AG04450 (cell line): ENCODE measurements at regions not wholly inside any gene's neighbourhood (a gene's known extent, or its start where the extent isn't known, plus 50 kb on each side); places are given as distances from the start of the nearest gene placed in this dataset.

Experiments
- CTCF ChIA-PET: fragments of 300-600, 350-600 bp; formaldehyde crosslinking; extraction: SDS; loops from one replicate; lab custom pipeline; 2022; ENCODE audit warnings: antibody characterized with exemption, inconsistent platforms; lab: Charles Lee
- POLR2A ChIA-PET: fragments of 350-600 bp; formaldehyde crosslinking; extraction: SDS; loops from one replicate; lab custom pipeline; 2021; ENCODE audit warnings: antibody characterized with exemption, inconsistent platforms; lab: Yijun Ruan, JAX
- DNase-seq: peaks from one replicate; pipeline ENCODE4 v3.0.0-alpha.2; 2011; ENCODE audit warnings: low read depth, low spot score
- H3K27ac ChIP-seq: one replicate; pipeline ENCODE4 v1.5.1; 2012; ENCODE audit warnings: low read depth, low read length, control low read depth
- H3K27me3 ChIP-seq: one replicate; pipeline ENCODE4 v1.6.0; 2012; ENCODE audit warnings: low read length; ENCODE audit not compliant: control insufficient read depth, insufficient read depth
- H3K4me3 ChIP-seq: 2 replicates; pipeline ENCODE4 v1.5.1; 2011; ENCODE audit warnings: mild to moderate bottlenecking, low read depth, low read length, control low read depth
- H3K9me3 ChIP-seq: 2 replicates; pipeline ENCODE4 v1.5.1; 2012; ENCODE audit warnings: low read length; ENCODE audit not compliant: control insufficient read depth, insufficient read depth
- CTCF ChIP-seq: IDR thresholded peaks from 2 replicates; pipeline ENCODE4 v1.5.1; 2011; ENCODE audit warnings: low read depth, low read length, control low read depth, inconsistent platforms

- no peak for DNase-seq
- no peak overlapping the region for H3K27ac ChIP-seq
- H3K4me3 ChIP-seq = no peak overlapping the region
- no peaks in the 10 kb centered on the region for H3K9me3 ChIP-seq
- POLR2A ChIA-PET = no interaction called here
- CTCF ChIA-PET = no interaction called here
- no peaks in the 10 kb centered on the region for H3K27me3 ChIP-seq
- no peak for TF ChIP-seq CTCF
These were observed 613.5 kb downstream of the REEP3 start for GRCh38 chr10:64134676-64135075.

GRCh38 chr10:64142395-64142794 lies 621.2 kb downstream of the REEP3 start:
- ChIA-PET POLR2A (no interaction called here), CTCF (no interaction called here)
- H3K9me3 ChIP-seq = no peaks in the 10 kb centered on the region
- no peaks in the 10 kb centered on the region for H3K27me3 ChIP-seq
- no peak overlapping the region for H3K4me3 ChIP-seq
- no peak for DNase-seq
- no peak for TF ChIP-seq CTCF
- H3K27ac ChIP-seq = no peak overlapping the region

- Histone ChIP-seq H3K4me3 (no peak overlapping the region), H3K27ac (no peak overlapping the region), H3K27me3 (no peaks in the 10 kb centered on the region), H3K9me3 (no peaks in the 10 kb centered on the region)
- CTCF ChIA-PET = no interaction called here
- no peak for TF ChIP-seq CTCF
- no peak for DNase-seq
- POLR2A ChIA-PET = no interaction called here
These were observed 627.4 kb downstream of the REEP3 start for GRCh38 chr10:64148607-64149006.

- no peak overlapping the region for H3K4me3 ChIP-seq
- DNase-seq = no peak
- no peaks in the 10 kb centered on the region for H3K9me3 ChIP-seq
- TF ChIP-seq CTCF = no peak
- ChIA-PET CTCF (no interaction called here), POLR2A (no interaction called here)
- H3K27me3 ChIP-seq = no peaks in the 10 kb centered on the region
- no peak overlapping the region for H3K27ac ChIP-seq
These were observed 635.0 kb downstream of the REEP3 start for GRCh38 chr10:64156166-64156565.

- no peak for TF ChIP-seq CTCF
- no peak overlapping the region for H3K4me3 ChIP-seq
- ChIA-PET CTCF (no interaction called here), POLR2A (no interaction called here)
- DNase-seq = no peak
- no peaks in the 10 kb centered on the region for H3K9me3 ChIP-seq
- no peak overlapping the region for H3K27ac ChIP-seq
- no peaks in the 10 kb centered on the region for H3K27me3 ChIP-seq
These were observed 637.4 kb downstream of the REEP3 start for GRCh38 chr10:64158551-64158950.
